ENCODE measurements at regions not wholly inside any gene's neighbourhood (a gene's known extent, or its start where the extent isn't known, plus 50 kb on each side); places are given as distances from the start of the nearest gene placed in this dataset.

DNA sequence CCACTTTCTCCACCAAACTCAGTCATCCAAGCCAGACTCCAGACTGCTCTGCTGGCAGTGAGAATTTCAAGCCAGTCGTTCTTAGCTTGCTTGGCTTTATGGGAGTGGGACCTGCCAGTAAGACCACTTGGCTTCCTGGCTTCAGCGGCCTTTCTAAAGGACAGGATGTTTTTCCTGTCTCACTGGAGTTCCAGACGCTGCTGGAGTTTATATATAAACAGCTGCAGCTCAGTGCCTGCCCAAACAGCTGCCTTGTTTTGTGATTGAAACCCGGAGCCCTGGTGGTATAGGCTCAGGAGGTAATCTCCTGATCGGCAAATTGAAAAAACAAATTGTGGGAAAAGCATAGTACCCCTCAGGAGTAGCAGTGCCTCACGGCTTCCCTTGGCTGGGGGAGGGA lies 1165.8 kb upstream of the ADGRL3 start:
- no peaks in the 10 kb centered on the region for H3K27me3 ChIP-seq (ENCODE audit: insufficient read depth, low read length)
- WGBS (ENCODE audit: extremely low coverage, insufficient read length, low lambda C conversion rate), result no CpG with 5 or more reads among the region's 6 CpGs
- Mint-ChIP-seq H3K27me3 (ENCODE audit: low read depth) (no peaks in the 10 kb centered on the region), H3K27ac (peak overlapping the region in 1 of 3 experiments; percentile 89; a peak in 1 of 7 replicates), H3K4me3 (no peak overlapping the region), H3K9me3 (no peaks in the 10 kb centered on the region), H3K4me1 (peaks cover 7% of the 10 kb centered on the region in 2 experiments), H3K36me3 (ENCODE audit: insufficient read depth in 1 of 3, low read depth in 3 of 3) (no peaks in the 10 kb centered on the region)
- H2BK120ac ChIP-seq (ENCODE audit: low read depth, low read length, poor library complexity, severe bottlenecking), result no peak overlapping the region
- 0 out of 2 replicates have a peak, but pooled peaks cover 5% of the 10 kb centered on the region for H3K4me1 ChIP-seq (ENCODE audit: insufficient read depth, low read length)
- H3K18ac ChIP-seq (ENCODE audit: insufficient read length, low read depth, low read length), result no peak overlapping the region
- no peak overlapping the region for H4K8ac ChIP-seq (replicated peaks; ENCODE audit: insufficient read length, low read depth, low read length)
- no peak overlapping the region for H3K23ac ChIP-seq (ENCODE audit: insufficient read length, low read depth, low read length)
- H3K79me1 ChIP-seq (ENCODE audit: insufficient read depth, low read depth, low read length, poor library complexity, severe bottlenecking), result no peaks in the 10 kb centered on the region
- H3K23me2 ChIP-seq (ENCODE audit: insufficient read length, low read depth, low read length, poor library complexity, severe bottlenecking), result no peaks in the 10 kb centered on the region
- H2BK15ac ChIP-seq (ENCODE audit: low read depth, low read length), result no peak overlapping the region
- TF ChIP-seq, protein P1, sequence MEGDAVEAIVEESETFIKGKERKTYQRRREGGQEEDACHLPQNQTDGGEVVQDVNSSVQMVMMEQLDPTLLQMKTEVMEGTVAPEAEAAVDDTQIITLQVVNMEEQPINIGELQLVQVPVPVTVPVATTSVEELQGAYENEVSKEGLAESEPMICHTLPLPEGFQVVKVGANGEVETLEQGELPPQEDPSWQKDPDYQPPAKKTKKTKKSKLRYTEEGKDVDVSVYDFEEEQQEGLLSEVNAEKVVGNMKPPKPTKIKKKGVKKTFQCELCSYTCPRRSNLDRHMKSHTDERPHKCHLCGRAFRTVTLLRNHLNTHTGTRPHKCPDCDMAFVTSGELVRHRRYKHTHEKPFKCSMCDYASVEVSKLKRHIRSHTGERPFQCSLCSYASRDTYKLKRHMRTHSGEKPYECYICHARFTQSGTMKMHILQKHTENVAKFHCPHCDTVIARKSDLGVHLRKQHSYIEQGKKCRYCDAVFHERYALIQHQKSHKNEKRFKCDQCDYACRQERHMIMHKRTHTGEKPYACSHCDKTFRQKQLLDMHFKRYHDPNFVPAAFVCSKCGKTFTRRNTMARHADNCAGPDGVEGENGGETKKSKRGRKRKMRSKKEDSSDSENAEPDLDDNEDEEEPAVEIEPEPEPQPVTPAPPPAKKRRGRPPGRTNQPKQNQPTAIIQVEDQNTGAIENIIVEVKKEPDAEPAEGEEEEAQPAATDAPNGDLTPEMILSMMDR (conservative IDR thresholded peaks at IDR 0.05), result no peak
- H2BK20ac ChIP-seq (ENCODE audit: low read depth, low read length, poor library complexity, severe bottlenecking), result no peak overlapping the region
- H2AFZ ChIP-seq (ENCODE audit: low read length), result peak overlapping the region; percentile 36
- DNase-seq, result no peak
- no peak overlapping the region for H3K27ac ChIP-seq (ENCODE audit: insufficient read length, low read depth, low read length)
- H3K9me3 ChIP-seq (ENCODE audit: control insufficient read depth, low read depth, low read length), result no peaks in the 10 kb centered on the region
- no peak overlapping the region for H2AK5ac ChIP-seq (ENCODE audit: insufficient read length, low read length)
- H3K56ac ChIP-seq (ENCODE audit: insufficient read length, low read depth, low read length), result no peak overlapping the region
- H2BK5ac ChIP-seq (ENCODE audit: insufficient read length, low read length), result no peak overlapping the region
- no peak overlapping the region for H4K5ac ChIP-seq (ENCODE audit: insufficient read length, low read depth, low read length)
- H3K14ac ChIP-seq (ENCODE audit: insufficient read depth, low read length), result no peak overlapping the region
- no peak overlapping the region for H2BK12ac ChIP-seq (ENCODE audit: insufficient read length, low read depth, low read length)
- H4K91ac ChIP-seq (ENCODE audit: insufficient read length, low read depth, low read length), result no peak overlapping the region
- H3K79me2 ChIP-seq (ENCODE audit: insufficient read depth, low read length), result no peaks in the 10 kb centered on the region
- H4K20me1 ChIP-seq (ENCODE audit: control insufficient read depth, insufficient read depth, insufficient read length), result no peaks in the 10 kb centered on the region
- no peak overlapping the region for H3K4ac ChIP-seq (ENCODE audit: low read depth, low read length)
- H3K9ac ChIP-seq (ENCODE audit: extremely low read depth, insufficient read length, low read length), result no peak overlapping the region
- no peak overlapping the region for H3K4me2 ChIP-seq (ENCODE audit: insufficient read depth, insufficient read length, low read length)
- H3T11ph ChIP-seq (ENCODE audit: low read length), result no peak overlapping the region

Data from H9 (cell line).